H9 (cell line): ENCODE measurements at regions not wholly inside any gene's neighbourhood (a gene's known extent, or its start where the extent isn't known, plus 50 kb on each side); places are given as distances from the start of the nearest gene placed in this dataset.

Source experiments
- DNase-seq: peaks from one replicate; pipeline ENCODE4 v3.0.0-alpha.2; 2017
- H2AFZ ChIP-seq: one replicate; pipeline ENCODE4 v1.6.1; 2013; ENCODE audit warnings: mild to moderate bottlenecking, low read length, control low read depth, moderate library complexity
- H2AK5ac ChIP-seq: 2 replicates; pipeline ENCODE4 v1.6.1; 2013; ENCODE audit warnings: low read length, control low read depth, mixed read lengths; ENCODE audit not compliant: insufficient read length
- H2BK120ac ChIP-seq: one replicate; pipeline ENCODE4 v1.6.1; 2013; ENCODE audit warnings: low read depth, mild to moderate bottlenecking, low read length, control low read depth, inconsistent platforms; ENCODE audit not compliant: poor library complexity, severe bottlenecking
- H2BK12ac ChIP-seq: 2 replicates; pipeline ENCODE4 v1.6.1; 2013; ENCODE audit warnings: low read length, control low read depth, mixed read lengths, low read depth; ENCODE audit not compliant: insufficient read length
- H2BK15ac ChIP-seq: 2 replicates; pipeline ENCODE4 v1.6.1; 2013; ENCODE audit warnings: low read depth, low read length, control low read depth
- H2BK20ac ChIP-seq: one replicate; pipeline ENCODE4 v1.6.1; 2013; ENCODE audit warnings: low read depth, mild to moderate bottlenecking, low read length, control low read depth, inconsistent platforms; ENCODE audit not compliant: poor library complexity, severe bottlenecking
- H2BK5ac ChIP-seq: 2 replicates; pipeline ENCODE4 v1.6.1; 2013; ENCODE audit warnings: low read length, control low read depth, mixed read lengths; ENCODE audit not compliant: insufficient read length
- H3K14ac ChIP-seq: 2 replicates; pipeline ENCODE4 v1.6.1; 2013; ENCODE audit warnings: low read length, control low read depth; ENCODE audit not compliant: insufficient read depth
- H3K18ac ChIP-seq: 2 replicates; pipeline ENCODE4 v1.6.1; 2013; ENCODE audit warnings: low read depth, mild to moderate bottlenecking, mixed read lengths, low read length, control low read depth; ENCODE audit not compliant: insufficient read length
- H3K23ac ChIP-seq: 2 replicates; pipeline ENCODE4 v1.6.1; 2013; ENCODE audit warnings: low read length, control low read depth, mixed read lengths, low read depth; ENCODE audit not compliant: insufficient read length
- H3K23me2 ChIP-seq: 2 replicates; pipeline ENCODE4 v1.6.1; 2013; ENCODE audit warnings: low read depth, mild to moderate bottlenecking, mixed read lengths, low read length, control low read depth; ENCODE audit not compliant: insufficient read length, poor library complexity, severe bottlenecking
- H3K27ac ChIP-seq: 2 replicates; pipeline ENCODE4 v1.5.1; 2013; ENCODE audit warnings: low read length, control low read depth, mixed read lengths, low read depth; ENCODE audit not compliant: insufficient read length
- H3K27me3 ChIP-seq: 2 replicates; pipeline ENCODE4 v1.6.1; 2013; ENCODE audit warnings: low read length, control low read depth, inconsistent platforms; ENCODE audit not compliant: insufficient read depth
- H3K4ac ChIP-seq: 2 replicates; pipeline ENCODE4 v1.6.1; 2013; ENCODE audit warnings: low read depth, mild to moderate bottlenecking, control low read depth, inconsistent platforms, low read length, moderate library complexity
- H3K4me1 ChIP-seq: 2 replicates; pipeline ENCODE4 v1.6.1; 2013; ENCODE audit warnings: low read length, control low read depth, inconsistent platforms; ENCODE audit not compliant: insufficient read depth
- H3K4me2 ChIP-seq: 2 replicates; pipeline ENCODE4 v1.6.1; 2013; ENCODE audit warnings: low read length, control low read depth, mixed read lengths; ENCODE audit not compliant: insufficient read length, insufficient read depth
- H3K56ac ChIP-seq: 2 replicates; pipeline ENCODE4 v1.6.1; 2013; ENCODE audit warnings: low read depth, mild to moderate bottlenecking, mixed read lengths, low read length, control low read depth; ENCODE audit not compliant: insufficient read length
- H3K79me1 ChIP-seq: 2 replicates; pipeline ENCODE4 v1.6.1; 2013; ENCODE audit warnings: low read depth, mild to moderate bottlenecking, moderate library complexity, low read length, control low read depth, inconsistent platforms; ENCODE audit not compliant: insufficient read depth, poor library complexity, severe bottlenecking
- H3K79me2 ChIP-seq: 2 replicates; pipeline ENCODE4 v1.6.1; 2013; ENCODE audit warnings: low read length, control low read depth, inconsistent platforms; ENCODE audit not compliant: insufficient read depth
- H3K9ac ChIP-seq: 2 replicates; pipeline ENCODE4 v1.6.1; 2013; ENCODE audit warnings: low read length, control low read depth, mixed read lengths; ENCODE audit not compliant: insufficient read length; ENCODE audit errors: extremely low read depth
- H3K9me3 ChIP-seq: one replicate; pipeline ENCODE4 v1.6.1; 2013; ENCODE audit warnings: low read depth, low read length, inconsistent platforms; ENCODE audit not compliant: control insufficient read depth
- H3T11ph ChIP-seq: one replicate; pipeline ENCODE4 v1.6.1; 2013; ENCODE audit warnings: mild to moderate bottlenecking, low read length, control low read depth, inconsistent platforms
- H4K20me1 ChIP-seq: one replicate; pipeline ENCODE4 v1.6.1; 2013; ENCODE audit not compliant: control insufficient read depth, insufficient read length, insufficient read depth
- H4K5ac ChIP-seq: 2 replicates; pipeline ENCODE4 v1.6.1; 2013; ENCODE audit warnings: low read depth, mild to moderate bottlenecking, mixed read lengths, low read length, control low read depth; ENCODE audit not compliant: insufficient read length
- H4K8ac ChIP-seq: replicated peaks from 2 replicates; pipeline ENCODE4 v1.6.1; 2013; ENCODE audit warnings: low read length, control low read depth, mixed read lengths, low read depth; ENCODE audit not compliant: insufficient read length
- H4K91ac ChIP-seq: 2 replicates; pipeline ENCODE4 v1.6.1; 2013; ENCODE audit warnings: low read depth, mild to moderate bottlenecking, moderate library complexity, mixed read lengths, low read length, control low read depth; ENCODE audit not compliant: insufficient read length
- H3K27ac Mint-ChIP-seq, 3 experiments: 2 replicates in 2 of 3; 3 replicates in 1 of 3; pipeline ENCODE4 v1.8.0; 2020 to 2021; ENCODE audit warnings: mixed read lengths in 3 of 3, mild to moderate bottlenecking in 1 of 3, moderate library complexity in 1 of 3
- H3K27me3 Mint-ChIP-seq: 2 replicates; pipeline ENCODE4 v1.8.0; 2021; ENCODE audit warnings: low read depth, mild to moderate bottlenecking, moderate library complexity, mixed read lengths
- H3K36me3 Mint-ChIP-seq, 3 experiments: 2 replicates in 2 of 3; 3 replicates in 1 of 3; pipeline ENCODE4 v1.8.0; 2020 to 2021; ENCODE audit warnings: low read depth in 3 of 3, mixed read lengths in 3 of 3; ENCODE audit not compliant: insufficient read depth in 1 of 3
- H3K4me1 Mint-ChIP-seq, 2 experiments: 2 replicates each; pipeline ENCODE4 v1.8.0; 2020; ENCODE audit warnings: mixed read lengths in 2 of 2
- H3K4me3 Mint-ChIP-seq, 2 experiments: 2 replicates in 1 of 2; 3 replicates in 1 of 2; pipeline ENCODE4 v1.8.0; 2020 to 2021; ENCODE audit warnings: mild to moderate bottlenecking in 2 of 2, mixed read lengths in 2 of 2, moderate library complexity in 1 of 2
- H3K9me3 Mint-ChIP-seq, 2 experiments: 2 replicates in 1 of 2; 3 replicates in 1 of 2; pipeline ENCODE4 v1.8.0; 2020; ENCODE audit warnings: mild to moderate bottlenecking in 2 of 2, mixed read lengths in 2 of 2, moderate library complexity in 1 of 2
- CTCF ChIP-seq: fragments of 200-600 bp; sonication (generic); conservative IDR thresholded peaks from 3 replicates; pipeline ENCODE4 v1.8.0; 2021; ENCODE audit warnings: antibody characterized with exemption, mild to moderate bottlenecking
- WGBS: extraction: QIAGEN DNeasy Blood & Tissue Kit; methylation state at CpG from one replicate; pipeline ENCODE4 v1.1.7; 2013; ENCODE audit warnings: missing lambda C conversion rate, low lambda C conversion rate, mixed read lengths; ENCODE audit not compliant: insufficient read length; ENCODE audit errors: extremely low coverage; 5-methylcytosine and 5-hydroxymethylcytosine counted together

GRCh38 chr10:78813526-78813925, 255.2 kb upstream of the ZMIZ1 start:
- no peak overlapping the region for H3T11ph ChIP-seq
- H3K36me3 Mint-ChIP-seq, result 0 out of 7 replicates have a peak, but pooled peaks cover 0 to 4% (median 0%) of the 10 kb centered on the region in 3 experiments
- no peaks in the 10 kb centered on the region for H3K79me1 ChIP-seq
- H3K4me1 ChIP-seq, result no peaks in the 10 kb centered on the region; the same call in 1 of the 2 replicates
- no peaks in the 10 kb centered on the region for H3K9me3 ChIP-seq
- H4K5ac ChIP-seq, result no peak overlapping the region
- no peak overlapping the region for H2BK12ac ChIP-seq
- no peak overlapping the region for H3K4me3 Mint-ChIP-seq
- WGBS, result no CpG with 5 or more reads among the region's 1 CpG
- no peak overlapping the region for H4K8ac ChIP-seq
- no peak overlapping the region for H3K4ac ChIP-seq
- H2AFZ ChIP-seq, result no peak overlapping the region
- no peak overlapping the region for H3K14ac ChIP-seq
- H3K4me2 ChIP-seq, result no peak overlapping the region
- no peak overlapping the region for H4K91ac ChIP-seq
- H3K9me3 Mint-ChIP-seq, result no peaks in the 10 kb centered on the region
- H3K9ac ChIP-seq, result no peak overlapping the region
- DNase-seq, result no peak
- no peak overlapping the region for H2BK120ac ChIP-seq
- H3K27ac Mint-ChIP-seq, result no peak overlapping the region
- H2BK20ac ChIP-seq, result no peak overlapping the region
- no peak overlapping the region for H3K23ac ChIP-seq
- H3K23me2 ChIP-seq, result no peaks in the 10 kb centered on the region
- H4K20me1 ChIP-seq, result no peaks in the 10 kb centered on the region
- no peaks in the 10 kb centered on the region for H3K27me3 ChIP-seq
- no peak overlapping the region for H2AK5ac ChIP-seq
- H3K27ac ChIP-seq, result no peak overlapping the region
- H3K27me3 Mint-ChIP-seq, result peaks cover 32% of the 10 kb centered on the region
- no peak for TF ChIP-seq CTCF
- peaks cover 17 to 19% of the 10 kb centered on the region in 2 experiments for H3K4me1 Mint-ChIP-seq
- no peak overlapping the region for H3K18ac ChIP-seq
- H3K79me2 ChIP-seq, result no peaks in the 10 kb centered on the region
- H2BK5ac ChIP-seq, result no peak overlapping the region
- no peak overlapping the region for H3K56ac ChIP-seq
- no peak overlapping the region for H2BK15ac ChIP-seq
